ENCODE measurements at regions not wholly inside any gene's neighbourhood (a gene's known extent, or its start where the extent isn't known, plus 50 kb on each side); places are given as distances from the start of the nearest gene placed in this dataset.
A peak's percentile ranks its signal among the peaks of the same experiment; 100 is the strongest.

DNA sequence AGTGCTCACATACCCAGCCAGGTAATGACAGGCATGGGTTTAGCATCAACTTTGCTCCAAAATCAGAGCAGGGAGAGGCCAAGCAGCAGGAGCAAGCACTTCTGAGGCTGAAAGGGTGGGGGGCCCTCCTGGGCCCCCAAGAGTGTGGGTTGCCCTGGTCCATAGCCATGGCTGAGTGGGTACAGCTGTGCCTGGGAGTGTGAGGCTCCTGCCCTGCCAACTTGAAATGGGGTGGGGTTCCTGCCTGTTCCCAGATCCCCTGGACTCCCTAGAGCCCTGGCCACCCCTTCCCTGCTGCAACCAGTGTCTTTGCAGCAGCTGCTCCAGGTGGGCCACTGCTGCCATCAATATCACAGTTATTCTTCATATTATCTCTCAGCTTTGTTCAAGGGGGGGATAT is 1224.2 kb upstream of the GJE1 start:
- no peak for DNase-seq (ENCODE audit: low read depth)

DNA sequence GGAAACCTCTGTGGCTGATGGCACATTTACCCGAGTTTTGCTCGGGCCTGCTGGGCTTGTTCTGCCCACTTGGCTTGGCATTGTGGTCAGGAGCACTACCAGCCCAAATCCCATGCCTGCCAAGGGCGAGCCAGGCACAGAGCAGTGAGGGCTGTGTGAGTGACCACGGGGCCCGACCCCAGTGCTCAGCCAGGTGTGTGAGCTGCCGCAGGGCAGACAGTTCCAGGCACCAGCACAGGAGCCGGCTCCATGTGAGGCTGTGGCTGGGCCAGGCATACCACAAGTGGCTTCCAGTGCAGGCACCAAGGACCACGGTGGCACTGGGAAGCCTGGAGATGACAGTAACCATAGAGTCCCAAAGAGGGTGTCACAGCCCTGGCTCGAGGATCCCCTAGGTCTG is 1225.5 kb upstream of the GJE1 start:
- no peak for DNase-seq (ENCODE audit: low read depth)

DNA sequence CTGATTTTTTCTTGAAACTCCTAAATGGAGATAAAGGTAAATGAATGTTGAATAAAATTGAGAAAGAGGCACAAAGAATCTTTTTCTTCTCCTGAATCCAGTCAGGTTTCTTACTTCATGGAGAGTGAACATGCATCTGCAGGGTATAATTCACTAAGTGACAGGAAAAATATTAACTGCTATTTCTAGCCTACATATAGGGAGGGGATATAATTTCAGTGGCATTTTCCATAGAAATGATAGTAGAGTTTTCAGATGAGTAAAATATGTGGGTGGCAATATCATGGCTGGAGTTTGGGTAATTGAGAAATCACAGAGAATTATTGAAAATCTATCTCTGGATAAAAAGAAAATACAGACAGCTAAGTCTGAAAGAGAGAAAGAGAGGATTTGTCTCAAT is 1227.0 kb upstream of the GJE1 start:
- DNase-seq (ENCODE audit: low read depth), result no peak

DNA sequence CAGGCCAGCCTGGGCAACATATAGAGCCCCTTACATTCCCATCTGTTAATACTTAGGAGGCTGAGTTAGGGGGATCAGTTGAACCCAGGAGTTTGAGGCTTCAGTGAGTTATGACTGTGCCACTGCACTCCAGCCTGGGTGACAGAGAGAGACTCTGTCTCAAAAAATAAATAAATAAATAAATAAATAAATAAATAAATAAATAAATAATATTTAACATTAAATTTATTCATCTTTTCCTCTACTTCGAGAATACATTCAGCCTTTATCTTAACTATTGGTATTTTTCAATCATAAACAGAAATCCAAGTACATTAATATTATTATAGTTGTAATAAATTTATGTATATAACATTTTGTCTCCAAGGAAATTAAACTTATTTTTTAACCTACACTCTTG is 1227.7 kb upstream of the GJE1 start:
- no peak for DNase-seq (ENCODE audit: low read depth)

DNA sequence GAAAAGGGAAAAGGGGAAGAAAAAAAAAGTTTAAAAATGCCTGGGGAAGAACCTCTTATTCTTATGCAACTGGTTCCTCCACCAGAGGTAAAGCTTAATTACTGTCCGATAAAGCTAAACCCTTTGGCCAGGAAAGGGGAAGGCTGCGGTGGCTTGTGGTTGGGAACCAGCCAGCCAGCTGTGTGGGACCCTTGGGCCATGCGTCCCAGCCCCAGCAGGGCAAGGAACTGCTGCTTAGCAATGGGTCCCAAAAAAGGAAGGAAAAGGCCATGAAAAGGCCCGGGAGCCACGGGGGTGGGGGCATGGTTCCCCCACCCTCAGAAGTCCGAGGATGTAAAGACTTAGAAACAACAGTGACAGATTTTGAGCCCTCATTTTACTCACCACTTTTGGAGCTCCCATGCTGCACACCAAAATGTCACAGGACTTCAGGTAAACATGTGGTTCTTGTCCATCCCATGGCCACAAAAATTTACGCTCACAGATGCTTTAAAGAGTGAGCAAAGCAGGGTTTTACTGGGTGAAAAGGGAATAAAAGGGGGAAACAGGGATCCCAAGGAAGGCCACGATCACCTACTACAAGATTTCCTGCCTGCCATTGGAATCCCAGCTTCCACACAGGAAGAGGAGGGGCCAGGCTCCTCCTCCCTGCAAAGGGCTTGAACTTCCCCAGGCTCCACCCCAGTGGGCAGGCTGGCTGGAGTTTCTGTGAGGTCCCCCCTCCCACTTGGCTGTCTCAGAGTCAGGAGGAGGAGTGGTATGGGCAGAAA is 1234.7 kb upstream of the GJE1 start:
- DNase-seq (ENCODE audit: low read depth), result no peak

DNA sequence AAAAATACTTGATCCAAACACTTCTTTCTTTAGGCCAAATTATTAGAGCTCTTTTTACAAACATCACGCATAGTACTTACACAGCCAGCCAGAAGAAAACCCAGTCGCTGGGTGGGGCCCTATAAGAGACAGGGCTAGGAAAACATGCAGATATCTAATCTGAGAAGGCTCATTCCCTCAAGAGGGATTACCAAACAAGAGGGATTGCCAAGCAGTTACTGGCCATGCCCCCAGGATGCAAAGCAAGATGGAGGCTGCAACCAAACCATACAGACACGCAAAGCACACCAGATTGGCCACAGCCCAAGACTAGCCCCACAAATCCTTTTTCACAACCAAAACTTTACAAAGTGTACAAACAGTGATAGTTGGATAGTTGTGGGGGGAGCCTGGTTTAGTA is 1235.4 kb upstream of the GJE1 start:
- no peak for DNase-seq (ENCODE audit: low read depth)

DNA sequence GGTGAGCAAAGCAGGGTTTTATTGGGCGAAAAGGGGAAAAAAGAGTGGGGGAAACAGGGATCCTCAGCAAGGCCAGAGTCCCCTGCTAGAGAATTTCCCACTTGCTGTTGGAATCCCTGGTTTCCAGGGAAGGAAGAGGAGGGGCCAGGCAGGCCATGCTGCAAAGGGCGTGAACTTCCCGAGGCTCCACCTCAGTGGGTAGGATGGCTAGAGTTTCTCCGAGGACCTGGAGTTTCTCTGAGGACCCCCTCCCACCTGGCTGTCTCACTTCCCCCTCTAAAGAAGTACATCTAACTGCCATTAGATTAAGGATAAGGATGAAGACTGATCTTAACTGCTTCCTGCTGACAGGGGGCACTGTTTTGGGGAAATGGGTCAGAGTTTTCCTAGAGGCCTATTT is 1239.3 kb upstream of the GJE1 start:
- no peak for DNase-seq (ENCODE audit: low read depth)

DNA sequence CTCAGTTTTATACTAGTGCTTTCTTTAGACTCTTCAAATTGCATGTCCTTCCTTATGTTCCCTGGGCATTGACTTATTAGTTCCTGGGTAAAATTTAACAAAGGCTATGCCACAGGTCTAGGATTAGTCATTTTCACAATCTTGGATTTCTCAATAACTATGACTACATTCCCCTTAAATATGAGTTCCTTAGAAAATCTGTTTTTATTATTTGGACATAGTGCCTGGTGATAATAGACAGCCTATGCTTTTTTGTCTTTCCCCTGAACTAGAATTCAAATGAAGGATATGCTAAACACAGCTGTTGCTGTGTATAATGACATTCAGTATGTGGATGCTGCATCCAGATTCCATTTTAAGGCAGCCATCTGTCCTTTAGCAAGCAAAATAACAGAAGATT is 1252.8 kb upstream of the GJE1 start:
- DNase-seq (ENCODE audit: low read depth), result peak; percentile 77

DNA sequence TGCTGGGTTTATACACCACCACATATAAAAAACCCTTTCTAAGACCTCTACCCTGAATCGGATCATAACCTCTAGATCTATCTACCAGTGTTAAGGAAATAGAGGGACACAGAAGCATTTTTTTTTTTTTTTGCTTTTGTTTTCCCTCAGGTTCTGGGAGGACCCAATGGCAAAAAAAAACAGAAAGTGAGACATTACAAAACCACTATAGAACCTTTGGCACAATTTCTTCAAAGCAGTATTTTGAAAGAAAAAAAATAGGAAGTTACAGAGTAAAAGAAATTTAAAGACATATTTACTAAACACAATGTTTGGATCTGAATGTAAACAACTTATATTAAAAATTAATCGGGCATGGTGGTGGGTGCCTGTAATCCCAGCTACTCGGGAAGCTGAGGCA is 1258.7 kb upstream of the GJE1 start:
- DNase-seq (ENCODE audit: low read depth), result no peak

DNA sequence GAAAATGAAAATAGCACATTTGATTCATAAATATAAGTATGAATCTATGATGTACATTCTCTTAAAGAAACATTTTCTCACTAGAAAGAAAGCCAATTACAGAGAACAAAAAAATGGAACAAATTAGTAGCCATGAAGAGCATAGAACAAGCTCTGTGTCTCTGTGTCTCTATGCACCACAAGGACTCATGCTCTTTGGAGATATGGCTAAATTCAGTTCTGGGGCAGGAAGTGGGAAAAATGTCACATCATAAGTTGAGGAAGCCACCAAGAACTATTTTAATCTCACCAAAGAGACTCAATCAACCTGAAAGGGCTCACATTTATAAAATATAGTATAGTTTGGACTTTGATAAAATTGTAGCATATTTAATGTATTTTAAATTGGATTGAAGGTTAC is 1259.8 kb upstream of the GJE1 start:
- no peak for DNase-seq (ENCODE audit: low read depth)

DNA sequence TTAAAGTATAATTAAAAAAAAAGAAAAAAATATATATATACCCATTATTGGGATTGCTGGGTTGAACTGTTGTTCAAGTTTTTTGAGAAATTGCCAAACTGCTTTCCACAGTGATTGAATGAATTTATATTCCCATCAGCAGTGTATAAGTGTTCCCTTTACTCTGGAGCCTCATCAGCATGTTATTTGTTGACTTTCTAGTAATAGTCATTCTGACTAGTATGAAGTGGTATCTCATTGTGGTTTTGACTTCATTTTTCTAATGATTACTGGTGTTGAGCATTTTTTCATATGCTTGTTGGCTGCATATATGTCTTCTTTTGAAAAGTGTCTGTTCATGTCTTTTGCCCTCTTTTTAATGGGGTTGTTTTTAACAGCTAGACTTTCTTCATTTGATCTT is 1260.8 kb upstream of the GJE1 start:
- DNase-seq (ENCODE audit: low read depth), result peak; percentile 86

DNA sequence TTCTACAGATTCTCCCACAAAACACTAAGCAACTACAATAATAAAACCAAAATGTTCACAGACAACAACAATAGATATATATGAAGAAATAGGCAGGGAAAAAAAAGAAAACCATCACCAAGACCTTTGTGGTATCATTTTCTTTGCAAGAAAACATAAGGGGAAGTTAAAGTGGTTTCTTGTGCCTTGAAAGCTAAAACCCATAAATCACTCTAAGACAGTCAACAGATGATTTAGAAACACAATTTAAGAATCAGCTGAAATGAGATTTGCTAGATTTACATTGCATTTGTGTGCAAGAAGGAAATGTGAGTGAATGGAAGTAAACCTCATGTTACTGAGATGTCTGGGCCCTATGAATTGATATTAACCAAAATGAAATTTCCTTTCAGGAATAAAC is 1265.4 kb upstream of the GJE1 start:
- no peak for DNase-seq (ENCODE audit: low read depth)

DNA sequence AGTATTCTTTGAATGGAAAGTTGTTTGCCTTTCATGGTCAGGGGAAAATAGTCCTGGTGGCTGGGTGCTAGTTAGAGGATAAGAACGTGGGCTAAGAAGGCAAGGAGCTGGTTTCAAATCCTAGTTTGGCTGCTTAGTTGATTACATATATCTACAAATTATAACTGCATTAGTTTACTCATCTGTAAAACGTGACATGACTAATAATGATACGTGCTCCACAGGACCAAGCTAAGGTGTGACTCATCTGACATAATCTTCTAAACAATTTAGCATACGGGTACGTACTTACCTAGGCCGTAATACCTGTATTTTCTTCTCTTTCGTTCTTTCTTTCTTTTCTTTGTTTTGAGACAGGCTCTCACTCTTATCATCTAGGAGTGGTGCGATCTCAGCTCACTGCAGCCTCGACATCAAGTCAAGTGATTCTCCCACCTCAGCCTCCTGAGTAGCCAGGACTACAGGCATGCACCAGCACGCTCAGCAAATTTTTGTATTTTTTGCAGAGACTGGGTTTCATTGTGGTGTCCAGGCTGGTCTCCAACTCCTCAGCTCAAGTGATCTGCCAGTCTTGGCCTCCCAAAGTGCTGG is 1274.2 kb upstream of the GJE1 start:
- no peak for DNase-seq (ENCODE audit: low read depth)

DNA sequence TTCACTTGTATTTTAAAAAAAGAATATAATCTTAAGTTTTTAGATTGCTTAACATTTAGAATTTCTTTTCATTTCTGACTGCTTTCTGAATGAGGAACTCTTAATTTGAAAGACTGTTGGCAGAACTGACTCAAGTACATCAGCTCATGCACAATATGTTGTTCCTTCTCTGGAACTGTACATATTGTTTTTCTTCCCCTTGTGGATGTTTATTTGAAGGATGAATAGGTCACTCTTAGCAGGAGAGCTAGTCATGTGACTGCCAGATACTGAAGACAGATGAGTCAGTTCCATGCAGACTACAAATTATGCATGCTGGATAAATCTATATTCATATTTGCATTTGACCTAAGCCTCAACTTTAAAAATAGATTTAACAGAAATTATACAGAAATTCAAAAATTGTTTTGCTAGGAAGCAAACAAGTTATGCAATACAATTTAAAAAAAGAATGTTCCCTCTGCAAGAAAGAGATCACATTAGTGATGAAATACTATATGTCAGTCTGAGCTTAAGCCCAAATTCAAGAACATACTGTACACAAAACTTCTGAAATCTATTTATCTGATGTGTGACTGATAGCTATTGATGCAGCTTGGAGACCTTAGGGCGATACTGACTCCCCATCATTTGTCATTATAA is 1274.9 kb upstream of the GJE1 start:
- peak; percentile 99 for DNase-seq (ENCODE audit: low read depth)

DNA sequence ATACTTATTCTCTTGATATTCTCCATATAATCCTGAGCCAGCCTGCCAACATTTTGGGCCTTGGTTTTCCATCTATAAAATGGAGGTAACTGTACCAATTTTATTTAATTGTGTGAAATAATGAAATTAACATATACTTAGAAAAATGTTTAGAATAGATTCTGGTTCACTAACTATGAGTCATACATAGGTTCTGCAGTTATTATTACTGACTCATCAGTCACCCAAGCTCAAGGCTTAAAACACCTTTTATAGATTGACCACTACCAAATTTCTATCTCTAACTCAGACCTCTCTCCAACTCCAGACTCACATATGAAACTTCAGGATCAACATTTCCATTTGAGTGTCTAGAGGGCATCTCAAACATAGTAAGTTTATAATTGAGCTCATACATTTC is 1277.2 kb upstream of the GJE1 start:
- DNase-seq (ENCODE audit: low read depth), result peak; percentile 41

DNA sequence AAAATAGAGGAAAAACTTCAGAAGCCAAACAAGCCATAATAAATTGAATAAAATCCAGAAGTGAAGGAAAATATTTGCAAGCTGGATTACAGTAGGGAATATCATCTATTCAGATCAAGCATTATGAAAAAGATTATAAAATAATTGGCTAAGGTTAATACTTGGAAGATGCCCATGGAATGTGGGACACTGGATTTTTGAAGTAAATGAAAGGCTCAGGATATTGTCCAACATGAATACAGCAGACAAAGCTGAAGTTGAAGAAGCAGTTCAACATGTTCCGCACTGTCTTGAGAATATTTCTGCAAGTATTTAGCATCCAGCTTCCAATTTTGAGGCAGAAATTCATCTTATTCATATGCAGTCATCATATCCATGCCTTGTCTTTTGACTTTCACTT is 1278.4 kb upstream of the GJE1 start:
- DNase-seq (ENCODE audit: low read depth), result peak; percentile 34

DNA sequence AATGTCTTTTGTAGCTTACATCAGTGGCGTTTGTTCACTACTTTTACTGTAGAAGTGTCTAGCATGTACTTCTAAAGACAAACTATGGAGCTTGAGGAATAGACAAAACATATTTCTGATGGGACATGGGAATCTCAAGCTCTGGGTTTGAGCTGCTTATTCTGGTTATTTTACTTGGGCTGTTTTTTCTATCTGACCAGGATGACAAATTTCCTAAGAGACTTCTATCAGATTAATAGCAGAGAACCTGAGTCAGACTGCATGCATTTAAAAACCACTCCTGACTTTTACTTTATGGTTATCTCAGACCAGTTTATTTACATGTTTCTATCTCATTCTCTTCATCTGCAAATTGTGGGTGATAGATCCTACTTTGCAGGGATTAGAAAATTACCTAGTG is 1282.3 kb upstream of the GJE1 start:
- peak; percentile 89 for DNase-seq (ENCODE audit: low read depth)

DNA sequence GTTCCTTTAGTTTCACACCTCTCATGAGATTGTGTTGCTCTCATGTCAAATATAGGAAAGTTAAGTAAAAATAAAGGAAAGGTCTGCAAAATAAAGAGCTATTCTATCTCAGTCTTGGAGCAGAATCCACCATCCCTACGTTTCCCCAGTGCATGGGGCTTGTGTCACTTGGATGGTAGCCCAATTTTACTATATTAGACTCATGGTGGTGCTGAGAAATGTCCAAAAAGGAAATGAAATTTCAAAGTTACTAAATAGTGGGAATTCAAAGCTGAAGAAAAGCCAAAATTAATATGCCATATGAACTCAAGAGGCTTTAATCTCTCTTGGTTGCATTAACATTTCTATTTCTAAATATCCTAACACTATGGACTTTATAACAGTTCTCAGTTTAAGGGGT is 1283.3 kb upstream of the GJE1 start:
- peak; percentile 24 for DNase-seq (ENCODE audit: low read depth)

DNA sequence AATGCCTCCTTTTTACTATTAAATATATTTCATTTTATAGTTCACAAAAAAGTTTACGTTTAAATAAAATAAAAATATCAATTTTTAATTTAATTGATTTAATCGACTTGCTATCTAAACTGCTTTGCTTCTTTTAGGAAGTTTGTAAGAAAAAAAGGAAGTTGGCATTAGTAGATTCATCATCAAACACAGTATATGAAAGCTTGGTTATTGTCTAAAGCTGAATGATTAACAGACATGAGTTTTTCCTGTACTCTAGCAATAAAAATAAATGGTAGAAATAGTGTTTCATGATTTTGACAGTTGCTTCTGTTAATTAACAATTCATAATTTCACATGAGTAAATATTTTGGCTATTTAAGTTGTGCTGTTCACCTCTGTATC is 1285.5 kb upstream of the GJE1 start:
- no peak for DNase-seq (ENCODE audit: low read depth)

DNA sequence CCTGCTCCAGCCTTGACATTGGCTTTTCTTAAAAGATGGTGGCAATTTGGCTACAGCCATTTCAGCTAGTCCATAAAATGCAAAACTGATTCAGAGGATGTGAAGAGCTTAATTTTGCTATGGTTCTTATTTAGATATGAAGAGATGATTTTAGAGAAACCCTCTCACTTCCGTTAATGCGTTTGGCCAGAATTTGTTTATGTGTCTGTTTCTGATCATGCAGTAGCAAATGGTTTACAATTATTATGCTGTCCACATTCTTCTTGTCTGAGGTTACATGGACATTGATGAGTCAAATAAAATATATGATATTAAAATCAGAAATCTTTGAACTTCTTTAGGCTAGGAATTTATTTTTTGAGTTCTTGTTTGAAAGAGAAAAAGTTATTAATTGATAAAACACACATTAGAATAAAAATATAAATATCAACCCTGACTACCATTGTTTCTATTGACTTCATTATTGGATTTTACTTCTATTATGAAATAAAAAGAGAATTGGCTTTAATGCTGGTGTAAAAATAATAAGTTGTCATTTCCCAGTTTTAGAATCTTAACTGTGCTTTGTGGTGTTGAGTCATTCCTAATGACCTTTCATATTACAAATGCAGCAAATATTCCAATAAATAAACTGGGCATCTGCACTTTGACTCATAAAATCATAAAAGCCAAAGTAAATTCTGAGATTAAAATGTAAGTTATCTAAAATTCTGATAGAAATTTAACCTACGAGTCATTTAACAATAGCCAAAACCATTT is 1286.0 kb upstream of the GJE1 start:
- DNase-seq (ENCODE audit: low read depth), result peak; percentile 82

DNA sequence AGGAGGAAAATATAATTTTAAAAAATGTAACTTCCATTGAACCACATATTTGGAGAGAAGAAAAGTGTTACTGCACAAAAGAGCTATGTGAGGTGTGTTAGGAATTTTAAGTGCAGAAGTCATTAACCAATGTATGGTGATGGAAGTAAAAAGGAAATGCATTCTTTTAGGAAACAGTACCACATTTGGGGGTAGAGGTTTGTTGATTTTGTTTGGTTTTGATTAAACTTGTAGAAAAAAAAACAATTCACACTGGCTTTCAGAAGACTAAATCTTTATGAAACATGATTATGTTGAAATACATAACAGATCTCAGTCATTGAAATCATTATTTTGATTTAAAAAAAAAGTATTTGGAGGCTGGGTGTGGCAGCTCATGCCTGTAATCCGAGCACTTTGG is 1287.0 kb upstream of the GJE1 start:
- no peak for DNase-seq (ENCODE audit: low read depth)

DNA sequence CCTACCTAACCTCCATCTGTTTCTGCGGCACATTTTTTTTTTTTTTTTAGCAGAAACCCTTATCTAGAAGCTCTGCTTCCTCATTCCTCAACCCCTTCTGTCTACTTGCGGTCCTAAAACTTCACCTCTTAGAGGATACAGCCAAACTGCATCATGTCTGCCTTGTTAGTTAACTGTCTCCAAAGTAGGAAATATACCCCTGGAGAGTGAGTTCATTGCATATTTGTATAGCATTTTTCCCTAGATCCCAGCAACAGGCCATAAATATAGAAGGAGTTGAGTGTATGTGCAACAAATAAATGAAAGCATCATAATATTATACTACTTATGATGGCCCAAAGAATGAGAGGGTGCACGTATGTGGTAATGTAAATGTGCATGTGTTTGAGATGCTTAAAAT is 1288.6 kb upstream of the GJE1 start:
- no peak for DNase-seq (ENCODE audit: low read depth)

DNA sequence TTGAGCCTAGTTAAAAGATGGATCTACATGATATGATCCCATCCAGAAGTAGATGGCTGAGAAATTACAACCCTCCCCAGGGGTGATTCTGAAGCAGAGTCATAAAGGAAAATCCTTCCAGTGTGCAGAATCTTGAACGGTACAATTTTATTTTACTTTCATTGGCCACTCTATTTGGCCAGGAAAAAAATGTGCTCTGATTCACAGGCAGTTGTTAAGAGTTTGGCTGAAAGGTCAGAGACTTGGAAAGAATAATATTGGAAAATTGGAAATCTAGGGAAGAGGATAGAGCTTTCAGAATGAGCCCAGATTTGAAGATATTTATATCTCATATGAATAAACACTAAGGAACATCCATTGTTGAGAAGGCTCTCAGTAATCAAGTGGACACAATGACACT is 1299.3 kb upstream of the GJE1 start:
- DNase-seq (ENCODE audit: low read depth), result no peak
